Neural progenitor cell (in vitro differentiated cells): ENCODE measurements at regions not wholly inside any gene's neighbourhood (a gene's known extent, or its start where the extent isn't known, plus 50 kb on each side); places are given as distances from the start of the nearest gene placed in this dataset.

Source experiments
- DNase-seq: peaks from one replicate; pipeline ENCODE4 v3.0.0-alpha.2; 2016; ENCODE audit warnings: low spot score
- H2AFZ ChIP-seq: fragments of 200-600 bp; sonication (generic); replicated peaks from 2 replicates; pipeline ENCODE4 v1.6.1; 2016; ENCODE audit warnings: antibody characterized with exemption
- H3F3A ChIP-seq: fragments of 200-600 bp; sonication (generic); 2 replicates; pipeline ENCODE4 v1.6.1; 2016; ENCODE audit warnings: antibody characterized with exemption, low read depth
- H3K27ac ChIP-seq: fragments of 200-600 bp; sonication (generic); 2 replicates; pipeline ENCODE4 v1.5.1; 2016; ENCODE audit warnings: mild to moderate bottlenecking
- H3K27me3 ChIP-seq: fragments of 200-600 bp; sonication (generic); 2 replicates; pipeline ENCODE4 v1.6.1; 2016; ENCODE audit warnings: mild to moderate bottlenecking, moderate library complexity
- H3K36me3 ChIP-seq: fragments of 200-600 bp; sonication (generic); 2 replicates; pipeline ENCODE4 v1.5.1; 2016
- H3K4me1 ChIP-seq: fragments of 200-600 bp; sonication (generic); 2 replicates; pipeline ENCODE4 v1.6.1; 2016; ENCODE audit warnings: mixed run types
- H3K4me2 ChIP-seq: fragments of 200-600 bp; sonication (generic); 2 replicates; pipeline ENCODE4 v1.6.1; 2016
- H3K4me3 ChIP-seq: fragments of 200-600 bp; sonication (generic); 2 replicates; pipeline ENCODE4 v1.5.1; 2016
- H3K79me2 ChIP-seq: fragments of 200-600 bp; sonication (generic); 2 replicates; pipeline ENCODE4 v1.6.1; 2016; ENCODE audit warnings: low read depth
- H3K9ac ChIP-seq: fragments of 200-600 bp; sonication (generic); 2 replicates; pipeline ENCODE4 v1.6.1; 2016
- H3K9me3 ChIP-seq: fragments of 200-600 bp; sonication (generic); 2 replicates; pipeline ENCODE4 v1.5.1; 2016; ENCODE audit warnings: low read depth
- H4K20me1 ChIP-seq: fragments of 200-600 bp; sonication (generic); 2 replicates; pipeline ENCODE4 v1.6.1; 2016; ENCODE audit warnings: low read depth
- H3K27ac Mint-ChIP-seq: 3 replicates; pipeline ENCODE4 v1.8.0; 2021; ENCODE audit warnings: mixed read lengths
- H3K27me3 Mint-ChIP-seq: 2 replicates; pipeline ENCODE4 v1.8.0; 2022; ENCODE audit warnings: low read depth, mild to moderate bottlenecking, inconsistent platforms, moderate library complexity, mixed read lengths; ENCODE audit not compliant: insufficient read depth
- H3K36me3 Mint-ChIP-seq: 3 replicates; pipeline ENCODE4 v1.8.0; 2021; ENCODE audit warnings: mixed read lengths
- H3K4me1 Mint-ChIP-seq: 3 replicates; pipeline ENCODE4 v1.8.0; 2021; ENCODE audit warnings: mixed read lengths
- H3K4me3 Mint-ChIP-seq: 3 replicates; pipeline ENCODE4 v1.8.0; 2021; ENCODE audit warnings: mild to moderate bottlenecking, moderate library complexity, mixed read lengths
- H3K9me3 Mint-ChIP-seq: 3 replicates; pipeline ENCODE4 v1.8.0; 2020; ENCODE audit warnings: mixed read lengths
- EZH2 ChIP-seq: fragments of 200-600 bp; sonication (generic); IDR thresholded peaks from 2 replicates; pipeline ENCODE4 v1.6.1; 2017; ENCODE audit warnings: antibody characterized with exemption, mild to moderate bottlenecking, moderate library complexity
- EZH2phosphoT487 ChIP-seq: fragments of 200-600 bp; sonication (generic); IDR thresholded peaks from 2 replicates; pipeline ENCODE4 v1.6.1; 2017; ENCODE audit warnings: antibody characterized with exemption
- TF ChIP-seq, protein P1 (sequence below): fragments of 200-600 bp; sonication (generic); IDR thresholded peaks from 2 replicates; pipeline ENCODE4 v1.5.1; 2017; ENCODE audit warnings: antibody characterized with exemption, mild to moderate bottlenecking

DNA sequence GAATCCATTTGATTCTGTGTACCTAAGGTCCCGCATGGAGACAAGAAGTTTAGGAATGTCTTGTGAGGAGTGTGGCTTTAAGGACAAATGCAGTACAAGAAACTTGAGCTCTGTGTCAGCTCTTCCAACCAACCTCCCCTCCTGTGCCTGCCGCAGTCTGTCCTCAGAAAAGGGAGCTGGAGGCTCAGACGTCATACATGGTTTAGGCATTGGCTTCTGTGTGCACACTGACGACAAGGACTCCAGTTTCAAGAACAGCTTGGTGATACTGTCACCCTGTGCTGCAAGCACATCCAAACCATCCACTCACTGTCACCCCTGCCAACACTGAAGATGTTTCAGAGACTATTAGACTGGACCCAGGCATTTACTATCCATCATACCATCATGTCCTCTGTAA is 470.4 kb downstream of the IRS1 start:
- Mint-ChIP-seq H3K27me3 (no peaks in the 10 kb centered on the region), H3K4me3 (no peak overlapping the region), H3K27ac (no peak overlapping the region), H3K36me3 (no peaks in the 10 kb centered on the region), H3K9me3 (peaks cover 2% of the 10 kb centered on the region), H3K4me1 (peaks cover 5% of the 10 kb centered on the region)
- no peaks in the 10 kb centered on the region for H4K20me1 ChIP-seq
- no peaks in the 10 kb centered on the region for H3K79me2 ChIP-seq
- no peak overlapping the region for H3K27ac ChIP-seq
- no peak overlapping the region for H3K4me3 ChIP-seq
- H3K9me3 ChIP-seq, result no peaks in the 10 kb centered on the region
- no peak for DNase-seq
- H3F3A ChIP-seq, result no peaks in the 10 kb centered on the region
- no peak overlapping the region for H3K4me2 ChIP-seq
- no peak overlapping the region for H3K9ac ChIP-seq
- H3K36me3 ChIP-seq, result no peaks in the 10 kb centered on the region
- TF ChIP-seq EZH2 (no peak), EZH2phosphoT487 (no peak)
- TF ChIP-seq, protein P1, sequence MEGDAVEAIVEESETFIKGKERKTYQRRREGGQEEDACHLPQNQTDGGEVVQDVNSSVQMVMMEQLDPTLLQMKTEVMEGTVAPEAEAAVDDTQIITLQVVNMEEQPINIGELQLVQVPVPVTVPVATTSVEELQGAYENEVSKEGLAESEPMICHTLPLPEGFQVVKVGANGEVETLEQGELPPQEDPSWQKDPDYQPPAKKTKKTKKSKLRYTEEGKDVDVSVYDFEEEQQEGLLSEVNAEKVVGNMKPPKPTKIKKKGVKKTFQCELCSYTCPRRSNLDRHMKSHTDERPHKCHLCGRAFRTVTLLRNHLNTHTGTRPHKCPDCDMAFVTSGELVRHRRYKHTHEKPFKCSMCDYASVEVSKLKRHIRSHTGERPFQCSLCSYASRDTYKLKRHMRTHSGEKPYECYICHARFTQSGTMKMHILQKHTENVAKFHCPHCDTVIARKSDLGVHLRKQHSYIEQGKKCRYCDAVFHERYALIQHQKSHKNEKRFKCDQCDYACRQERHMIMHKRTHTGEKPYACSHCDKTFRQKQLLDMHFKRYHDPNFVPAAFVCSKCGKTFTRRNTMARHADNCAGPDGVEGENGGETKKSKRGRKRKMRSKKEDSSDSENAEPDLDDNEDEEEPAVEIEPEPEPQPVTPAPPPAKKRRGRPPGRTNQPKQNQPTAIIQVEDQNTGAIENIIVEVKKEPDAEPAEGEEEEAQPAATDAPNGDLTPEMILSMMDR, result no peak
- H3K4me1 ChIP-seq, result peaks cover 11% of the 10 kb centered on the region
- H3K27me3 ChIP-seq, result no peaks in the 10 kb centered on the region
- no peak overlapping the region for H2AFZ ChIP-seq

DNA sequence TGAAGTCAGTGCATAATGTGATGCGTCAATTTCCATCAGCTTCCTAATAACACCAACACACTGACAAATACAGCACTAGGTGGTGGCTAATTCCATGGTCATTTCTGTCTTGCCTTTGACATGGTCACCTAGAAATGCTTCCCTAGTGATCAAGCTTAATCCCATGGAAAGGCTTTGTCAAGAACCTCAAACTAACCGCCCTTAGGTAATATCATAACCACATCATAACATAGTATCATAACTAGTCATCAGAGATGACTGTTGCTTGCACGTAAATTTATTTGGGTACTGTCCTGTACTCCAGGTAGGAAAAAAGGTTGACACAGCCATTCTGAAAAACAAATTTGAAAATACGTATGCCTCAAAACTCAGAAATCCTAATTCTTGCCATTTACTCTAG is 471.8 kb downstream of the IRS1 start:
- no peaks in the 10 kb centered on the region for H3K79me2 ChIP-seq
- H3K36me3 ChIP-seq, result no peaks in the 10 kb centered on the region
- H3K4me1 ChIP-seq, result peaks cover 11% of the 10 kb centered on the region
- H3K27ac Mint-ChIP-seq, result no peak overlapping the region
- H3K9me3 Mint-ChIP-seq, result peaks cover 2% of the 10 kb centered on the region
- H3F3A ChIP-seq, result no peaks in the 10 kb centered on the region
- no peak overlapping the region for H3K4me3 ChIP-seq
- no peaks in the 10 kb centered on the region for H3K9me3 ChIP-seq
- H3K27ac ChIP-seq, result no peak overlapping the region
- H2AFZ ChIP-seq, result no peak overlapping the region
- H4K20me1 ChIP-seq, result no peaks in the 10 kb centered on the region
- H3K27me3 Mint-ChIP-seq, result no peaks in the 10 kb centered on the region
- no peak for DNase-seq
- peaks cover 5% of the 10 kb centered on the region for H3K4me1 Mint-ChIP-seq
- TF ChIP-seq, protein P1, result no peak
- no peak for TF ChIP-seq EZH2phosphoT487
- TF ChIP-seq EZH2, result no peak
- no peaks in the 10 kb centered on the region for H3K36me3 Mint-ChIP-seq
- no peak overlapping the region for H3K4me3 Mint-ChIP-seq
- no peak overlapping the region for H3K4me2 ChIP-seq
- no peak overlapping the region for H3K9ac ChIP-seq
- no peaks in the 10 kb centered on the region for H3K27me3 ChIP-seq

DNA sequence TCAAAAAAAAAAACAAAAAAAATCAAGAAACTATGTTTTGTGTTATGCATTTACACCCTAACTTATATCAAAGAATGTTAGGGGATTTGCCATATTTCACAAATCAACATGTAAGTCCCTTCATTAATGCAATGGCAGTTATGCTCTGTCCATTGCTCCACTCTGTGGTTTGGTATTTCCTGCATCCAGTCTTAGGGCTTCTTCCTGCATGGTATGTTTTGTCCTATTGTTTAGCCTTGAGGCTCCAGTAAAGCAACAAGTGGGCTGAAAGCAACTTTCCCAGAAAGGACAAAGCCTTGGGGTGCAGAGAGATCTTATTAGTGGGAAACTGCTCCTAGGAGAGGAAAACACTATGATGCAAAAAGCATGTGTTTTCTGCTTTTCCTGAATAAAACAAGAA is 474.1 kb downstream of the IRS1 start:
- peak; percentile 55 for DNase-seq
- no peaks in the 10 kb centered on the region for H3F3A ChIP-seq
- H3K4me3 ChIP-seq, result no peak overlapping the region
- no peak overlapping the region for H3K9ac ChIP-seq
- H3K79me2 ChIP-seq, result no peaks in the 10 kb centered on the region
- H3K27me3 ChIP-seq, result no peaks in the 10 kb centered on the region
- no peak overlapping the region for H3K4me3 Mint-ChIP-seq
- TF ChIP-seq, protein P1, result no peak
- TF ChIP-seq EZH2phosphoT487 (no peak), EZH2 (no peak)
- H3K9me3 Mint-ChIP-seq, result peaks cover 2% of the 10 kb centered on the region
- H3K9me3 ChIP-seq, result no peaks in the 10 kb centered on the region
- H3K4me1 ChIP-seq, result peaks cover 11% of the 10 kb centered on the region
- no peak overlapping the region for H3K27ac Mint-ChIP-seq
- peak overlapping the region; percentile 13 for H3K4me2 ChIP-seq
- no peak overlapping the region for H3K27ac ChIP-seq
- H3K36me3 ChIP-seq, result no peaks in the 10 kb centered on the region
- peaks cover 5% of the 10 kb centered on the region for H3K4me1 Mint-ChIP-seq
- no peaks in the 10 kb centered on the region for H4K20me1 ChIP-seq
- H3K27me3 Mint-ChIP-seq, result no peaks in the 10 kb centered on the region
- peak overlapping the region; percentile 38 for H2AFZ ChIP-seq
- no peaks in the 10 kb centered on the region for H3K36me3 Mint-ChIP-seq
